Colonic mucosa (tissue), 4 donors: ENCODE measurements at regions not wholly inside any gene's neighbourhood (a gene's known extent, or its start where the extent isn't known, plus 50 kb on each side); places are given as distances from the start of the nearest gene placed in this dataset.

Experiments
- DNase-seq: peaks from one replicate; pipeline ENCODE4 v3.0.0-alpha.2; 2020
- H3K27ac ChIP-seq: fragments of 200-600 bp; one replicate; pipeline ENCODE4 v1.8.0; 2021
- H3K27me3 ChIP-seq: fragments of 200-600 bp; one replicate; pipeline ENCODE4 v1.8.0; 2021
- H3K36me3 ChIP-seq: fragments of 200-600 bp; one replicate; pipeline ENCODE4 v1.8.0; 2021
- H3K4me1 ChIP-seq: fragments of 200-600 bp; one replicate; pipeline ENCODE4 v1.8.0; 2021; ENCODE audit warnings: mild to moderate bottlenecking
- H3K4me3 ChIP-seq: fragments of 200-600 bp; one replicate; pipeline ENCODE4 v1.8.0; 2021
- H3K9ac ChIP-seq, 2 donors: one replicate each; pipeline ENCODE4 v1.7.0; 2013; ENCODE audit warnings: control low read depth in 2 of 2, low read depth in 2 of 2, low read length in 2 of 2
- H3K9me3 ChIP-seq: fragments of 200-600 bp; one replicate; pipeline ENCODE4 v1.8.0; 2021
- intact Hi-C: fragments of 100-400 bp; cut with DNase I; formaldehyde crosslinking; loops from one replicate; pipeline ENCODE4 v1.14.1; 2022
- TF ChIP-seq, protein P1 (sequence below): fragments of 200-600 bp; IDR thresholded peaks from one replicate; pipeline ENCODE4 v1.8.0; 2022; ENCODE audit warnings: antibody characterized with exemption, mild to moderate bottlenecking
- donor health status: healthy.
- donor health status: DM: no; HTN: no; CAD: no.
- donor health status: DM: no; HTN: no; CAD: no.

DNA sequence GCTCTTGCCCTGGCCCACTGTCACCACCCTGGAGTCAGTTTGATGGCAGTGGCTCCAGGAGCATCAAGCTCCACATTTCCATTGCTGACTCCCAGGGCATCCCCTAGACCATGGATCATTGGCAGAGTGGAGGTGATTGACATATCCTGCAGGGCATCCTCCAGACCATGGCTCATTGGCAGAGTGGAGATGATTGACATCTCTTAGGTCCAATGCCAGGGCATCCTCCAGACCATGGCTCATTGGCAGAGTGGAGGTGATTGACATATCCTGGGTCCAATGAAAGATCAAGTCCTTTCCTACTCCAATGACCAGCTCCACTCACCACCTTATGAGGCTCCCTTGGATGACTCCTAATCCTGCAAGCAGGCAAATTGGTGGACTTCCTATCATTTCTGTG, 174.3 kb upstream of the NLRP1 start:
- H3K27me3 ChIP-seq, result no peaks in the 10 kb centered on the region
- H3K36me3 ChIP-seq, result no peaks in the 10 kb centered on the region
- no peaks in the 10 kb centered on the region for H3K4me1 ChIP-seq
- H3K27ac ChIP-seq, result no peak overlapping the region
- intact Hi-C loops, result no loop called here
- TF ChIP-seq, protein P1, sequence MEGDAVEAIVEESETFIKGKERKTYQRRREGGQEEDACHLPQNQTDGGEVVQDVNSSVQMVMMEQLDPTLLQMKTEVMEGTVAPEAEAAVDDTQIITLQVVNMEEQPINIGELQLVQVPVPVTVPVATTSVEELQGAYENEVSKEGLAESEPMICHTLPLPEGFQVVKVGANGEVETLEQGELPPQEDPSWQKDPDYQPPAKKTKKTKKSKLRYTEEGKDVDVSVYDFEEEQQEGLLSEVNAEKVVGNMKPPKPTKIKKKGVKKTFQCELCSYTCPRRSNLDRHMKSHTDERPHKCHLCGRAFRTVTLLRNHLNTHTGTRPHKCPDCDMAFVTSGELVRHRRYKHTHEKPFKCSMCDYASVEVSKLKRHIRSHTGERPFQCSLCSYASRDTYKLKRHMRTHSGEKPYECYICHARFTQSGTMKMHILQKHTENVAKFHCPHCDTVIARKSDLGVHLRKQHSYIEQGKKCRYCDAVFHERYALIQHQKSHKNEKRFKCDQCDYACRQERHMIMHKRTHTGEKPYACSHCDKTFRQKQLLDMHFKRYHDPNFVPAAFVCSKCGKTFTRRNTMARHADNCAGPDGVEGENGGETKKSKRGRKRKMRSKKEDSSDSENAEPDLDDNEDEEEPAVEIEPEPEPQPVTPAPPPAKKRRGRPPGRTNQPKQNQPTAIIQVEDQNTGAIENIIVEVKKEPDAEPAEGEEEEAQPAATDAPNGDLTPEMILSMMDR, result no peak
- DNase-seq, result peak; percentile 17
- H3K9ac ChIP-seq, result no peak overlapping the region
- H3K9me3 ChIP-seq, result no peaks in the 10 kb centered on the region
- H3K4me3 ChIP-seq, result no peak overlapping the region

DNA sequence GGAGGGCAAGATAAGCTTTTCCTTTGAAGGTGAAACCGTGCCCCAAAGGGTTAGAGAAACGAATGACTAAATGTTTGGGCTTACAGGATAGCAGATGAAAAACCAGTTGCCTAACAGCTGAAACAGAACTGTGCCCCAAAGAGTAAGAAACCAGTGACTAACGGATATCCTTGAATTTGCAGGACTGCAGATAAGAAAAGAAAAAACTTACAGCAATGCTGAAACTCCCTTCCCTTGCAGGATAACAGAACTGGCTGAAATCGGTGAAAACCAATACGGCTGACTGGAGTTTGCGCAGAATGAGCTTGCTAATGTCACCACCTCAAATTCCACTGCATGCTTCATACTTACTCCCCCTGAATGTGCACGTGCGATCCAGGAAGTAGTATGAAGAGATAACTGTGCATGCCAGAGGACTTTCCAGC, 175.2 kb upstream of the NLRP1 start:
- no peak overlapping the region for H3K4me3 ChIP-seq
- no peak overlapping the region for H3K27ac ChIP-seq
- H3K27me3 ChIP-seq, result no peaks in the 10 kb centered on the region
- H3K9me3 ChIP-seq, result no peaks in the 10 kb centered on the region
- intact Hi-C loops, result no loop called here
- TF ChIP-seq, protein P1, result no peak
- H3K4me1 ChIP-seq, result no peaks in the 10 kb centered on the region
- no peaks in the 10 kb centered on the region for H3K36me3 ChIP-seq
- no peak for DNase-seq
- H3K9ac ChIP-seq, result no peak overlapping the region

DNA sequence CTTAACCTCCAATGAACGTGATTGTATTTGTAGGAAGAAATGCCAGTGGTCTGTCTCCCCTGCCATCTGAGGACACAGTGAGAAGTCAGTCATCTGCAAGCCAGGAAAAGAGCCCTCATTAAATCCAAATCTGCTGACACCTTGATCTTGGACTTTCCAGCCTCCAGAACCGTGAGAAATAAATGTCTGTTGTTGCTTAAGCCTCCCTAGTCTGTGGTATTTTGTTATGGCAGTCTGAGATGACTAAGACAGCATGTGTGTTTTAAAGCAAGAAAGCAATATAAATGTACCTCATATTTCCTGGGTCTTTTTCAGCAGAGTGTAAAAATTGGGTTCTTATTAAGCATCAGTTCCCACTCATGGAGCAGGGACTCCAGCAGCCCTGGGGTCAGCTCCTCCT, 177.9 kb upstream of the NLRP1 start:
- TF ChIP-seq, protein P1, result no peak
- Histone ChIP-seq H3K4me3 (no peak overlapping the region), H3K36me3 (no peaks in the 10 kb centered on the region), H3K27ac (no peak overlapping the region), H3K27me3 (no peaks in the 10 kb centered on the region), H3K9me3 (no peaks in the 10 kb centered on the region), H3K9ac (no peak overlapping the region), H3K4me1 (no peaks in the 10 kb centered on the region)
- DNase-seq, result no peak
- intact Hi-C loops, result no loop called here

DNA sequence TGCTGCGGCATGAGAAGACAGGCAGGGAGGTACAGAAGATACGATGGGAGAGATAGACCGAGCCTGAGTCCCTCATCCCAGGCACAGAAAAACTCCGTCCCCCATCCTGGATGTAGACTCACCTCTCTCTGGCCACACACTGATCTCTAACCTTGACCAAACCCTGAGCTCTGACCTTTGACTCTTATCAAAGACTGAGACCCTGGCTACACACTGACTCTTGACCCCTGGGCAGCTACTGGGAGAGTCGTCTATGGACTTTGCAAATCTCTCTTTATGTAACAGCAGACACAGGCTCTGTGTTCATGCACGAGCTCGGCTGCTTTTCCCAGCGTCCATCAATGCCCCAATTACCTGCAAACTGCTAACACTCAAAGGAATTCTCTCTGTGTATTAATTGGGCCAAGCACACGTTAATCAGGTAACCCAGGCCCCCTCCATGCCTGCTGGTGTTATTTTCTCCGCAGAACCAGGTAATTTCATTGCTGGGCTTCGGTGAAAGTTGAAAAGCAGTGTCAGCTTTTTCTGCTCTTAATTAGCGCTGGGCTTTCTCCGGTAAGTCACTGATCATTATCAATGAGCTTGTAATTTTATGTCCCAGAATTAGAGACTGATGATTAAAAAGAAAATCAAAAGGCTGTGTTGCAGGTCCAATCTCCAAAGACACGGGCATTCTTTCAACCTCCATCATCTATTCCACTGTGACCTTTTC, 179.4 kb upstream of the NLRP1 start:
- Histone ChIP-seq H3K4me1 (no peaks in the 10 kb centered on the region), H3K27me3 (no peaks in the 10 kb centered on the region), H3K9me3 (no peaks in the 10 kb centered on the region), H3K9ac (no peak overlapping the region), H3K4me3 (no peak overlapping the region), H3K36me3 (no peaks in the 10 kb centered on the region), H3K27ac (no peak overlapping the region)
- TF ChIP-seq, protein P1, result no peak
- intact Hi-C loops, result no loop called here
- DNase-seq, result no peak

DNA sequence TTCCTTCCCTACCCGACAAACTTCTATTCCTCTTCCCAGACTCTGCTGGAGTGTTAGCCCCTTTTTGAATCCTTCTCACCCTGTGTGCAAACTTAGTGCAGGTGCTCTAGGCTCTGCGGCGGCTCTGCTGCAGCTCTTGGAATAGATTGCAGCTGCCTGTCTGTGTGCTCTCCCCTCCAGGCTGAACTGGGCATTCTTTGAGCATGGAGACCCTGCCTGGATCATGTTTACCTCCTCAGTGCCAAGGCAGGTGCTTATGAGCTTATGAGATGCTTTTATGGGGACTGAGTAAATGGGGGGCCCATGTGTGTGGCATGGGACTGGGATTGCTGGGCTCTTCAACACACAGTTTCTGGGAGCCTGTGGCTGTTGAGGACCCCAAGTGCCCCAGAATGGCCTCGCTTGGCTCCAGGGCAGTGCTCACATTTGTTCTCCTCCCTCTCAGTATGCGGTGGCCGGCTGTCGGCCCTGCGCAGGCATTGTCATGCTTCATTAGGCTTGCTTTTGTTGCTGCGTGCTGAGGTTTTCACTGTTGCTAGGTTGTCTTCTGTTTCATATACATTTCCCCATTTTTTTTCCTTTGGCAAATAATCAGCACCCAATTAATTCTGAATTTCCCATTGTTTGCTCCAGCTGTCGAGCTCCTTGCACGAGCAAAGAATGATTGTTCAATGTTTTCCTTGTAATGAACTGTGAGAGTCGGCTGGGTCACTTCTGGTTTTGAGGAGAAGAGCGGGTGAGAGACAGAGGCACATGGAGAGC, 185.5 kb upstream of the NLRP1 start:
- H3K27ac ChIP-seq, result no peak overlapping the region
- no peak overlapping the region for H3K9ac ChIP-seq
- DNase-seq, result no peak
- intact Hi-C loops, result no loop called here
- TF ChIP-seq, protein P1, result no peak
- no peaks in the 10 kb centered on the region for H3K9me3 ChIP-seq
- H3K4me1 ChIP-seq, result no peaks in the 10 kb centered on the region
- H3K36me3 ChIP-seq, result no peaks in the 10 kb centered on the region
- H3K4me3 ChIP-seq, result no peak overlapping the region
- no peaks in the 10 kb centered on the region for H3K27me3 ChIP-seq
